ENCODE measurements at regions not wholly inside any gene's neighbourhood (a gene's known extent, or its start where the extent isn't known, plus 50 kb on each side); places are given as distances from the start of the nearest gene placed in this dataset.

DNA sequence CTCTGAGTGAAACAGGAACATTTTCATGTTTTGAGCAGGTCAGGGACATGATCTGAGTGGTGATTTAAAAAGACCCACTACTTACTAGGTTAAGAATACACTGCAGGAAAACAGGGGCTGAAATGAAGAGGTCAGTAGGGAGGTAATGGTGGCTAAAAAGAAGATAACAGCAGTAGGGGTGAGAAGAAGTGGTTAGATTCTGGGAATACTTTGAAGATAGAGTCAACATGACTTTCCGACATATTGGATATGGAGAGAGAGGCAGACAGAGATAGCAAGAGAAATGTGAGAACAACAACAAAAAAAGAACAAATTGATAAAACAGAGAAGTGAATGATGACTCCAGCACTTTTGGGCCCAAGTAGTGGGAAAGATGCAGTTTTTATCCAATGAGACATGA is 168.0 kb downstream of the ALX1 start:
- H3K27ac ChIP-seq (ENCODE audit: extremely low read depth, low read depth, low read length): no peak overlapping the region
- CTCF ChIA-PET: interaction anchor here (0.6 to 2.1 kb wide), 14 partner anchors 17 to 387 kb away, joined by 3 to 9 read pairs (median 4); no protein-coding TSS in a partner anchor
- no peaks in the 10 kb centered on the region for H3K4me1 ChIP-seq (ENCODE audit: control insufficient read depth, insufficient read depth, low read length)
- TF ChIP-seq WT1 (tag by site-specific recombination; IDR thresholded peaks at IDR 0.05) (no peak), OSR2 (tag by site-specific recombination; IDR thresholded peaks at IDR 0.05) (no peak), ZBTB7A (tag by site-specific recombination; IDR thresholded peaks at IDR 0.05; ENCODE audit: low read depth) (no peak), YY2 (tag by site-specific recombination; IDR thresholded peaks at IDR 0.05) (no peak), ZNF292 (tag by site-specific recombination; IDR thresholded peaks at IDR 0.05; ENCODE audit: borderline replicate concordance, low read depth) (no peak), ZSCAN30 (tag by site-specific recombination; IDR thresholded peaks at IDR 0.05) (no peak), ZNF133 (tag by site-specific recombination; IDR thresholded peaks at IDR 0.05) (no peak), ZEB2 (tag by site-specific recombination; IDR thresholded peaks at IDR 0.05) (no peak), SETDB1 (IDR thresholded peaks at IDR 0.05; ENCODE audit: insufficient read length, low read length) (no peak), ZNF596 (tag by site-specific recombination; IDR thresholded peaks at IDR 0.05) (no peak), ZNF747 (tag by site-specific recombination; IDR thresholded peaks at IDR 0.05) (no peak), ZNF174 (tag by site-specific recombination; IDR thresholded peaks at IDR 0.05) (no peak)
- TF ChIP-seq, protein P1, sequence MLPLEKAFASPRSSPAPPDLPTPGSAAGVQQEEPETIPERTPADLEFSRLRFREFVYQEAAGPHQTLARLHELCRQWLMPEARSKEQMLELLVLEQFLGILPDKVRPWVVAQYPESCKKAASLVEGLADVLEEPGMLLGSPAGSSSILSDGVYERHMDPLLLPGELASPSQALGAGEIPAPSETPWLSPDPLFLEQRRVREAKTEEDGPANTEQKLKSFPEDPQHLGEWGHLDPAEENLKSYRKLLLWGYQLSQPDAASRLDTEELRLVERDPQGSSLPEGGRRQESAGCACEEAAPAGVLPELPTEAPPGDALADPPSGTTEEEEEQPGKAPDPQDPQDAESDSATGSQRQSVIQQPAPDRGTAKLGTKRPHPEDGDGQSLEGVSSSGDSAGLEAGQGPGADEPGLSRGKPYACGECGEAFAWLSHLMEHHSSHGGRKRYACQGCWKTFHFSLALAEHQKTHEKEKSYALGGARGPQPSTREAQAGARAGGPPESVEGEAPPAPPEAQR (tag by site-specific recombination; IDR thresholded peaks at IDR 0.05): no peak
- TF ChIP-seq, protein P2, sequence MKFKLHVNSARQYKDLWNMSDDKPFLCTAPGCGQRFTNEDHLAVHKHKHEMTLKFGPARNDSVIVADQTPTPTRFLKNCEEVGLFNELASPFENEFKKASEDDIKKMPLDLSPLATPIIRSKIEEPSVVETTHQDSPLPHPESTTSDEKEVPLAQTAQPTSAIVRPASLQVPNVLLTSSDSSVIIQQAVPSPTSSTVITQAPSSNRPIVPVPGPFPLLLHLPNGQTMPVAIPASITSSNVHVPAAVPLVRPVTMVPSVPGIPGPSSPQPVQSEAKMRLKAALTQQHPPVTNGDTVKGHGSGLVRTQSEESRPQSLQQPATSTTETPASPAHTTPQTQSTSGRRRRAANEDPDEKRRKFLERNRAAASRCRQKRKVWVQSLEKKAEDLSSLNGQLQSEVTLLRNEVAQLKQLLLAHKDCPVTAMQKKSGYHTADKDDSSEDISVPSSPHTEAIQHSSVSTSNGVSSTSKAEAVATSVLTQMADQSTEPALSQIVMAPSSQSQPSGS (tag by site-specific recombination; IDR thresholded peaks at IDR 0.05; ENCODE audit: low read depth): no peak
- H3K9me3 ChIP-seq (ENCODE audit: control insufficient read depth, insufficient read depth, low read depth, low read length): no peaks in the 10 kb centered on the region
- no peak overlapping the region for H3K4me3 ChIP-seq (ENCODE audit: low read depth, low read length)
- no peaks in the 10 kb centered on the region for H3K36me3 ChIP-seq (ENCODE audit: control insufficient read depth in 2 of 2, insufficient read depth in 1 of 2, low read length in 2 of 2)
- POLR2A ChIA-PET: no interaction called here

DNA sequence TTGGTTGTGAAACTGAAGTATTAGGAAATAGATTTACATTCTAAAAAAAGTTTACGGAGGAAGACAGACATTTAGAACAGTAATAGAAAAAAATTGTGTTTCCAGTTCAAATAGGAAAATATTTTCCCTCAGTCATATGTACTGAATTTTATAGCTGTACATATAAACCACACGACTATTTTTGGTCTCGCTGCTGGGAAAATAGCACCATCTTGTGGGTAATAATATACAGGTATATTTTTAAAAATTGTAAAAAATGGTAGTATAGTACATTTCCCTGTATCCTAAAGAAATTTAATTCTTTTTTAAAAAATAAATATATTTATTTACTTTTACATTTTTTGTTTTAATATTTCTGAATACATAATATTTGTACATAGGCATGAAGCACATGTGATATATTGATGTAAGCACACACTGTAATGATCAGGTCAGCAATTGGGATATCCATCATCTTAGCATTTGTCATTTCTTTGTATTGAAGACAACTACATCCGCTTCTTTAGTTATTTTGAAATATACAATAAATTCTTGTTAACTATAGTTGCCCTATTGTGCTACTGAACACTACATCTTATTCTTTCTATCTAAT is 168.6 kb downstream of the ALX1 start:
- TF ChIP-seq ZNF133 (tag by site-specific recombination; IDR thresholded peaks at IDR 0.05): no peak
- peak; percentile 72 for TF ChIP-seq ZNF654 (tag by site-specific recombination; IDR thresholded peaks at IDR 0.05; ENCODE audit: low read depth)
- Histone ChIP-seq H3K27ac (ENCODE audit: extremely low read depth, low read depth, low read length) (no peak overlapping the region), H3K4me1 (ENCODE audit: control insufficient read depth, insufficient read depth, low read length) (no peaks in the 10 kb centered on the region), H3K4me3 (ENCODE audit: low read depth, low read length) (no peak overlapping the region), H3K36me3 (ENCODE audit: control insufficient read depth in 2 of 2, insufficient read depth in 1 of 2, low read length in 2 of 2) (no peaks in the 10 kb centered on the region), H3K9me3 (ENCODE audit: control insufficient read depth, insufficient read depth, low read depth, low read length) (no peaks in the 10 kb centered on the region)
- ChIA-PET CTCF (interaction anchor here (0.6 to 2.1 kb wide), 18 partner anchors 15 to 392 kb away, joined by 3 to 9 read pairs (median 4); no protein-coding TSS in a partner anchor), POLR2A (no interaction called here)

DNA sequence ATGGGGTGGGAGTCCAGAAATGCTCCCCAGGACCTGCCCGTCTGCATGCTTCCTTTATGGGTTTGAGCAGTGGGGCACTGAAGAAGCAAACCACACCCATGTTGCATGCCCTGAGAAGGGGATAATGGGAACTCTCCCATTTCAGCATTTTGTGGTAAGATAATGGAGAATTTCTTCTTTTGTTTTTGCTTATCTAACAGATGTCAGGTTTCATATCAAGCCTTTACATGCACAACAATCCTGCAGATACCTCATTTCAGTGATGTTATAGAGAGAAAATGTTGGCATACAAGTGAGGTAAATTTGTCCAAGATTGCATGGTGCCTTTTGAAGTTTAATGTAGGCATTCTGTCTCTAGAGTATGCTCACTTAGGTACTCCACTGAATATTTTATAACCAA is 177.0 kb downstream of the ALX1 start:
- Histone ChIP-seq H3K4me3 (ENCODE audit: low read depth, low read length) (no peak overlapping the region), H3K4me1 (ENCODE audit: control insufficient read depth, insufficient read depth, low read length) (no peaks in the 10 kb centered on the region), H3K36me3 (ENCODE audit: control insufficient read depth in 2 of 2, insufficient read depth in 1 of 2, low read length in 2 of 2) (no peaks in the 10 kb centered on the region), H3K27ac (ENCODE audit: extremely low read depth, low read depth, low read length) (no peak overlapping the region), H3K9me3 (ENCODE audit: control insufficient read depth, insufficient read depth, low read depth, low read length) (no peaks in the 10 kb centered on the region)
- CTCF ChIA-PET: no interaction called here
- POLR2A ChIA-PET: no interaction called here
- TF ChIP-seq REPIN1 (tag by site-specific recombination; IDR thresholded peaks at IDR 0.05; ENCODE audit: low read depth) (no peak), ZFHX2 (tag by site-specific recombination; conservative IDR thresholded peaks at IDR 0.05) (no peak), ZNF354C (tag by site-specific recombination; IDR thresholded peaks at IDR 0.05; ENCODE audit: borderline replicate concordance, low read depth) (no peak), ZNF501 (tag by site-specific recombination; IDR thresholded peaks at IDR 0.05) (no peak), KLF16 (tag by site-specific recombination; IDR thresholded peaks at IDR 0.05) (no peak), ZNF660 (tag by site-specific recombination; IDR thresholded peaks at IDR 0.05) (no peak)
- TF ChIP-seq, protein P3, sequence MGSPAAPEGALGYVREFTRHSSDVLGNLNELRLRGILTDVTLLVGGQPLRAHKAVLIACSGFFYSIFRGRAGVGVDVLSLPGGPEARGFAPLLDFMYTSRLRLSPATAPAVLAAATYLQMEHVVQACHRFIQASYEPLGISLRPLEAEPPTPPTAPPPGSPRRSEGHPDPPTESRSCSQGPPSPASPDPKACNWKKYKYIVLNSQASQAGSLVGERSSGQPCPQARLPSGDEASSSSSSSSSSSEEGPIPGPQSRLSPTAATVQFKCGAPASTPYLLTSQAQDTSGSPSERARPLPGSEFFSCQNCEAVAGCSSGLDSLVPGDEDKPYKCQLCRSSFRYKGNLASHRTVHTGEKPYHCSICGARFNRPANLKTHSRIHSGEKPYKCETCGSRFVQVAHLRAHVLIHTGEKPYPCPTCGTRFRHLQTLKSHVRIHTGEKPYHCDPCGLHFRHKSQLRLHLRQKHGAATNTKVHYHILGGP (tag by site-specific recombination; IDR thresholded peaks at IDR 0.05): no peak
- TF ChIP-seq, protein P4, sequence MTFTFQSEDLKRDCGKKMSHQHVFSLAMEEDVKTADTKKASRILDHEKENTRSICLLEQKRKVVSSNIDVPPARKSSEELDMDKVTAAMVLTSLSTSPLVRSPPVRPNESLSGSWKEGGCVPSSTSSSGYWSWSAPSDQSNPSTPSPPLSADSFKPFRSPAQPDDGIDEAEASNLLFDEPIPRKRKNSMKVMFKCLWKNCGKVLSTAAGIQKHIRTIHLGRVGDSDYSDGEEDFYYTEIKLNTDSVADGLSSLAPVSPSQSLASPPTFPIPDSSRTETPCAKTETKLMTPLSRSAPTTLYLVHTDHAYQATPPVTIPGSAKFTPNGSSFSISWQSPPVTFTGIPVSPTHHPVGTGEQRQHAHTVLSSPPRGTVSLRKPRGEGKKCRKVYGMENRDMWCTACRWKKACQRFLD (tag by site-specific recombination; IDR thresholded peaks at IDR 0.05): no peak

All from HEK293 (cell line).